HG03469 (cell line): ENCODE measurements at regions not wholly inside any gene's neighbourhood (a gene's known extent, or its start where the extent isn't known, plus 50 kb on each side); places are given as distances from the start of the nearest gene placed in this dataset.
"Not testable (repeated sequence)": the region's sequence is repeated elsewhere in the genome, so short reads cannot be mapped to it uniquely, and the experiment has no call there.

ENCODE experiments used
- ATAC-seq: cut with Tn5 transposase; IDR thresholded peaks from one replicate; pipeline ENCODE4 v1.9.1; 2021; ENCODE audit warnings: mild to moderate bottlenecking, moderate library complexity, moderate number of reproducible peaks; ENCODE audit not compliant: unreplicated experiment

GRCh38 chrX:131219271-131219670, 69.8 kb downstream of the IGSF1 start:
- no peak for ATAC-seq

DNA sequence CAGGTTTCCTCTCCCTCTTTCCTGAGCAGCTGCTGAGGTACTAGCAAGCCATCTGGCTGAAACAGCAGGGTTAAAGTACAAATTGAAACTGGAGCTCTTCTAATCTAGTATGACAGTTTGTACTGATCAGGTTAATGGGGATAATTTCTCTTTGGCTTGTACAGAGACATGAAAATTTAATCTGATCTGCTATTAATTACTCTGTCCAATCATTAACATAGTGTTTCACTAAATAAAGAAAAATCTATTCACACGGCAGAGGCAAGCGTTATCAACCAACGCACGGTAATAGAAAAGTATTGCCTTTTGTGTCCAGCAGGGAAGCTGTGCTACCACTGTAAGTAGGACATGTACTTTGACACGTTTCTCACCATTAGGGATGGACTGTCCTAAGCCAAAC, 71.1 kb downstream of the IGSF1 start:
- ATAC-seq: no peak

DNA sequence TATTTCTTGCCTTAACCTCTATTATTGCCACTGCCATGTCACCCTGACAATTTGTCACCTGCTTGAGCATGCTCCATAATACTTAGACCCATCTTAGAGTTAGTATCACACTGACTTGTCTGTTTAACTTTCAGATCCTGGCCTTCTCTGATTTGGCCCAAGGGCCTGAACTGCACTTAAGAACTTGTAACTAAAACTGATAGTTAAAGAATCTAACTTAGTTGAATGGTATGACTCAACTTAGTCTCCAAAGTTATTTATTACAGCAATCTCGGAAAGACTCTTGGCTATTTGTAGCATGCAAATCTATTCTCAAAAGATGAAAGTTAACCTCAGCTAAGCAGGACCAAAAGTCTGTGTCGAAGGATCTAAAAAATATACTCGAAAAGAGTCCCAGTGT, 72.3 kb downstream of the IGSF1 start:
- peak; percentile 52 for ATAC-seq

DNA sequence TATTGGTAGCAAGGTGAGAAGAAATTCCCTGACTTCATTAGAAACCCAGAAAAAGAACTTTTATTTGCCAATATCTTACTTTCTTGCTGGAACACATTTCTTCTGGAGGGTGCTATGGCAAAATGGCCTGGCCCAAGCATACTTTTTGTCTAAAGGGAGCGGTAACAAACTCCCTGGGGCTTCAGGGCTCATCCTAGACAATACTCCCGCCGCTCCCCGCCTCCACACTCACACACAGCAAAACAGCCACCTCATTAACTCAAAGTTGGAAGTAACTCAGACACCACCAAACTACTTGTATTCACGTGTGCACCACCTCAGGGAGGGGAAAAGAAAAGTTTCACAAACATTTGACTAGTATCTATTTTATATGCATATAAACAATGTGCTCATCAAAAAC, 75.7 kb downstream of the IGSF1 start:
- ATAC-seq: no peak

DNA sequence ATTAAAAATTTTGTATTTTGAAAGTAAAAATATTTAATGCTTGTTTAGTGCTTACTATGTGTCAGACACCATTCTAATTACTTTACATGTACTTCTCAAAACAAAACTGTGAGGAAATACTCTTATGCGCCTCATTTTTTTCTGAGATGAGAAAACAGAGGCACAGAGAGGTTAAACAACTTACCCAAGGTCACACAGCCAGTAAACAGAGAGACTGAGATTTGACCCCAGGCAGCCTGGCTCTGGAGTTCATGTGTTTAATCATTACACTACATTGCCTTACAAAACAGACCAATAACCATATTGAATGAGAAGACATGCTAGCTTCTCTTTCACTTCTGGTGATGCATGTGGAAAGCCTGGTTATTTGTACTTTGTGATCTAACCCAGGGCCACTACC, 86.3 kb downstream of the IGSF1 start:
- ATAC-seq: no peak

- no peak for ATAC-seq
These were observed 87.1 kb downstream of the IGSF1 start for GRCh38 chrX:131201986-131202385.

- ATAC-seq: no peak
These were observed 90.0 kb downstream of the IGSF1 start for GRCh38 chrX:131199091-131199490.

DNA sequence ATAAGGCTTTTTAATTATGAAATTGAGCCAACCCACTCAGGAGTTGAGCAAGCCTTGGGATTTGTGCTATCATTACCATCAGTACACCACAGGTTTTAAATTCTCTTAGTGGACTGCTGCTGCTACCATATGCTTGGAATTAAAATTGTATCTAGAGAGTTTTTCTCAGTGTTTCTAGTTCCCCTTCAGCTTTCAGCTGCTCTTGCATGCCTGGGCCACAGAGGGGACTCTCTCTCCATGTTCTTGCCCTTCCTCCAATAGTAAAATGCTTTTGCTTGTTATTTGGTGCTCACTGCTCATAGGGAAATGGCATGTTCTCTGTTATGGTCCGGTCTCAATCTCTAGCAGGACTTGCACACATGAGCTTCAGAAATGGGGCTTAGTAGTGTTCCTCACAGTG, 101.9 kb downstream of the IGSF1 start:
- ATAC-seq: no peak

DNA sequence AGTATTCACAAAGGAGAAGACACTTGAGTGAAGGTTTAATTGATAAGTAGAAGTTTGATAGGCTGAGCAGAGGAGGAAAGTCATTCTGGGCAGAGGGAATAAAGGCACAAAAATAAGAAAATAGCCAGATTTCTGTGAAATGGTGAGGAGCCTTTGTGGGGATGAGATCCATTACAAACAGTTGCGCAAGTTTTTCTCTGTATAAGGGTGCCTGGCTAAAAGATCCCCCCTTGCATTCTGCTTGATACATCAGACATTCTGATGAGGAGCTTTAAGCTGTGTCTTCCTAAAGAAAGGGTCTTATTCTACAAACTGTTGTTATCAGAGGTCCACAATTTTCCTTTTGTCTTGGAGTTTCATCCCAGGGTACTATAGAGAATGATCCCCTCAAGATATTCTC, 112.0 kb downstream of the ARHGAP36 start:
- no peak for ATAC-seq

GRCh38 chrX:131163645-131164044, 105.5 kb downstream of the ARHGAP36 start:
- ATAC-seq: not testable (repeated sequence)

DNA sequence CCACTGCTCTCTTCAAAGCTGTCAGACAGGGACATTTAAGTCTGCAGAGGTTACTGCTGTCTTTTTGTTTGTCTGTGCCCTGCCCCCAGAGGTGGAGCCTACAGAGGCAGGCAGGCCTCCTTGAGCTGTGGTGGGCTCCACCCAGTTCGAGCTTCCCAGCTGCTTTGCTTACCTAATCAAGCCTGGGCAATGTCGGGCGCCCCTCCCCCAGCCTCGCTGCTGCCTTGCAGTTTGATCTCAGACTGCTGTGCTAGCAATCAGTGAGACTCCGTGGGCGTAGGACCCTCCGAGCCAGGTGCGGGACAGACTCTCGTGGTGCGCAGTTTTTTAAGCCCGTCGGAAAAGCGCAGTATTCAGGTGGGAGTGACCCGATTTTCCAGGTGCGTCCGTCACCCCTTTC, 99.5 kb downstream of the ARHGAP36 start:
- ATAC-seq: not testable (repeated sequence)

DNA sequence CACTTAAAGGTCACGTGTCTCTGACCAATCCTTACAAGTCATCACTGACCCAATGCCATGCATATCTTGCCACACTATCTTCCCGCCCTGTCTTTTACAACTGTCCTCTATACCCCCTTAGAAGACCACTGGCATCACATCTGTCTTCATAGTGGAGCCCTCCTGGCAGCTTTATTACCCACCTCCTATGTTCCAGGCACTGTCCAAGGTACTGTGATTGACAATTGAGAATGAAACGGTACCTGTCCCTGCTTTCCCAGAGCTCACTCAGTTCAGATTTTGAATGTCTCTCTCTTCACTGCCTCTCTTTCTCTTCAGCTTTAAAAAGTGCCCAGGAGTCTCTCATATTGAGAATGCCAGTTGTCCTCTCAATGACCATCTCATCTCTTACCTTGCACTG, 88.6 kb downstream of the ARHGAP36 start:
- no peak for ATAC-seq
